ENCODE measurements at regions not wholly inside any gene's neighbourhood (a gene's known extent, or its start where the extent isn't known, plus 50 kb on each side); places are given as distances from the start of the nearest gene placed in this dataset.

DNA sequence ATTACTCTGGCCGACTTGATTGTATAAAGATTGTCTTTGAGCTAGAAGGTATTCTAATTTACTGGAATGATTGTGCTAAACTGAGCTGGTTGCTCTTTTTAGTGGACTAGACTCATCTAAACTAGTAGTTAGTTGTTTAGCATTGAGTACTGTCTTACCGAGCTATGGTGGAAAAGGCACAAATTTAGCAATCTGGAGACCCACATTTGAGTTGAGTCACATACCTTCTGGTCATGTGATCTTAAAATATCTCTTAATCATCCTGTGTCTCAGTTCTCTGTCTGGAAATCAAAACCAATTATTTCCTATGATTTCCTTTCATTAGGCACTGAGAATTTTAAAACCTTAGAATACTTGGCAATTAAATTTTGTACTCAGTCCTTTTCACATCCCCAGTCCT is 349.5 kb downstream of the IRS2 start:
- peaks cover 12% of the 10 kb centered on the region for H3K27me3 ChIP-seq (ENCODE audit: control insufficient read depth, insufficient read depth, low read length)
- H2BK120ac ChIP-seq (ENCODE audit: low read depth, low read length): no peak overlapping the region
- H3K56ac ChIP-seq (ENCODE audit: extremely low read depth, insufficient read depth, low read length): no peak overlapping the region
- ATAC-seq (ENCODE audit: low read depth) (no peak), DNase-seq (no peak)
- H2AK9ac ChIP-seq (replicated peaks; ENCODE audit: low read depth, low read length, poor library complexity): no peak overlapping the region
- H2AK5ac ChIP-seq (ENCODE audit: low read depth, low read length): no peak overlapping the region
- H3K4me3 ChIP-seq (ENCODE audit: insufficient read depth, low read depth, low read length): no peak overlapping the region
- no CpG with 5 or more reads among the region's 2 CpGs for WGBS, 2 experiments (ENCODE audit: extremely low coverage in 2 of 2, insufficient read length in 1 of 2)
- H2BK15ac ChIP-seq (ENCODE audit: low read depth, low read length): no peak overlapping the region
- no peak overlapping the region for H2BK20ac ChIP-seq (ENCODE audit: low read depth, low read length)
- H3K4ac ChIP-seq (ENCODE audit: low read depth, low read length): no peak overlapping the region
- no peaks in the 10 kb centered on the region for H4K20me1 ChIP-seq (ENCODE audit: insufficient read depth, low read length)
- ChIA-PET POLR2A (ENCODE audit: unreplicated experiment) (no interaction called here), CTCF (no interaction called here)
- H2AFZ ChIP-seq (replicated peaks; ENCODE audit: low read length, poor library complexity): no peak overlapping the region
- intact Hi-C loops (cut with micrococcal nuclease): no loop called here
- H4K5ac ChIP-seq (ENCODE audit: low read depth, low read length): no peak overlapping the region
- no peaks in the 10 kb centered on the region for H3K9me1 ChIP-seq (ENCODE audit: insufficient read depth, low read length)
- BruUV-seq (replicated peaks): no TSS peak
- H3K14ac ChIP-seq (replicated peaks; ENCODE audit: low read depth, low read length): no peak overlapping the region
- no peak overlapping the region for H3K23ac ChIP-seq (ENCODE audit: low read depth, low read length)
- in situ Hi-C loops (cut with MboI; ENCODE audit: low sequenced_read_pairs): no loop called here
- no peak for TF ChIP-seq CEBPB (IDR thresholded peaks at IDR 0.05; ENCODE audit: low read depth, low read length)
- TF ChIP-seq, protein P1, sequence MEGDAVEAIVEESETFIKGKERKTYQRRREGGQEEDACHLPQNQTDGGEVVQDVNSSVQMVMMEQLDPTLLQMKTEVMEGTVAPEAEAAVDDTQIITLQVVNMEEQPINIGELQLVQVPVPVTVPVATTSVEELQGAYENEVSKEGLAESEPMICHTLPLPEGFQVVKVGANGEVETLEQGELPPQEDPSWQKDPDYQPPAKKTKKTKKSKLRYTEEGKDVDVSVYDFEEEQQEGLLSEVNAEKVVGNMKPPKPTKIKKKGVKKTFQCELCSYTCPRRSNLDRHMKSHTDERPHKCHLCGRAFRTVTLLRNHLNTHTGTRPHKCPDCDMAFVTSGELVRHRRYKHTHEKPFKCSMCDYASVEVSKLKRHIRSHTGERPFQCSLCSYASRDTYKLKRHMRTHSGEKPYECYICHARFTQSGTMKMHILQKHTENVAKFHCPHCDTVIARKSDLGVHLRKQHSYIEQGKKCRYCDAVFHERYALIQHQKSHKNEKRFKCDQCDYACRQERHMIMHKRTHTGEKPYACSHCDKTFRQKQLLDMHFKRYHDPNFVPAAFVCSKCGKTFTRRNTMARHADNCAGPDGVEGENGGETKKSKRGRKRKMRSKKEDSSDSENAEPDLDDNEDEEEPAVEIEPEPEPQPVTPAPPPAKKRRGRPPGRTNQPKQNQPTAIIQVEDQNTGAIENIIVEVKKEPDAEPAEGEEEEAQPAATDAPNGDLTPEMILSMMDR (conservative IDR thresholded peaks at IDR 0.05; ENCODE audit: low read depth, low read length): no peak
- no peak for TF ChIP-seq MXI1 (IDR thresholded peaks at IDR 0.05; ENCODE audit: borderline replicate concordance, low read depth, low read length)
- no peak for TF ChIP-seq NFE2L2 (IDR thresholded peaks at IDR 0.05; ENCODE audit: low read depth, low read length)
- no peak for TF ChIP-seq MAZ (IDR thresholded peaks at IDR 0.05; ENCODE audit: borderline replicate concordance, low read depth, low read length)
- TF ChIP-seq, protein P2, sequence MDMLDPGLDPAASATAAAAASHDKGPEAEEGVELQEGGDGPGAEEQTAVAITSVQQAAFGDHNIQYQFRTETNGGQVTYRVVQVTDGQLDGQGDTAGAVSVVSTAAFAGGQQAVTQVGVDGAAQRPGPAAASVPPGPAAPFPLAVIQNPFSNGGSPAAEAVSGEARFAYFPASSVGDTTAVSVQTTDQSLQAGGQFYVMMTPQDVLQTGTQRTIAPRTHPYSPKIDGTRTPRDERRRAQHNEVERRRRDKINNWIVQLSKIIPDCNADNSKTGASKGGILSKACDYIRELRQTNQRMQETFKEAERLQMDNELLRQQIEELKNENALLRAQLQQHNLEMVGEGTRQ (IDR thresholded peaks at IDR 0.05; ENCODE audit: low read depth, low read length): no peak
- H3K27ac ChIP-seq (ENCODE audit: insufficient read depth, low read length): no peak overlapping the region
- no peak overlapping the region for H3K18ac ChIP-seq (ENCODE audit: low read depth, low read length)
- no peak overlapping the region for H3K4me2 ChIP-seq (ENCODE audit: low read depth, low read length)
- H3K4me1 ChIP-seq (ENCODE audit: control insufficient read depth, insufficient read depth, low read length): no peaks in the 10 kb centered on the region
- no peak overlapping the region for H4K8ac ChIP-seq (ENCODE audit: low read depth in 2 of 2, low read length in 2 of 2)
- no peaks in the 10 kb centered on the region for H3K36me3 ChIP-seq (ENCODE audit: control insufficient read depth, insufficient read depth, low read length)
- H2BK5ac ChIP-seq (ENCODE audit: low read depth, low read length, poor library complexity, severe bottlenecking): no peak overlapping the region
- no peak overlapping the region for H3K9ac ChIP-seq (ENCODE audit: low read depth, low read length)
- no peak overlapping the region for H4K91ac ChIP-seq (ENCODE audit: insufficient read depth, low read depth, low read length)
- H3K9me3 ChIP-seq (ENCODE audit: control insufficient read depth, insufficient read depth, low read length): peaks cover 2% of the 10 kb centered on the region; the same call in 1 of the 2 replicates
- no peaks in the 10 kb centered on the region for H3K79me1 ChIP-seq (ENCODE audit: low read depth in 1 of 2, low read length in 2 of 2)
- dilution Hi-C loops (cut with HindIII; ENCODE audit: low sequenced_read_pairs, unreplicated experiment): no loop called here

Data from IMR-90 (cell line).